ENCODE measurements at regions not wholly inside any gene's neighbourhood (a gene's known extent, or its start where the extent isn't known, plus 50 kb on each side); places are given as distances from the start of the nearest gene placed in this dataset.
"Not testable (repeated sequence)": the region's sequence is repeated elsewhere in the genome, so short reads cannot be mapped to it uniquely, and the experiment has no call there.

DNA sequence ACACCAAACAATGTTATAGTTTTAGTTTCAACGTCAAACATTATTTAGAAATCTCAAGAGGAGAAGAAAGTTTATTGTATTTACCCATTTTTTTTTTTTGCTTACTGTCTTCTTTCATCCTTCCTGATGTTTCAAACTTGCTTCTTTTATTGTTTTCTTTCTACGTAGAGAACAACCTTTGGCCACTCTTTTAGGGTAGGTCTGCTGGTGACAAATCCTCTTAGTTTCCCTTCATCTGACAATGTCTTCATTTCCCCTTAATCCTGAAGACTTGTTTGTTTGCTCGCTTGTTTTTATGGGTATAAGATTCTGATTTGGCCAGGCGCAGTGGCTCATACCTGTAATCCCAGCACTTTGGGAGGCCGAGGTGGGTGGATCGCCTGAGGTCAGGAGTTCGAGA, 89.1 kb downstream of the RHOU start:
- no peak for DNase-seq (ENCODE audit: low spot score)

- DNase-seq (ENCODE audit: low spot score), result no peak
Observed at GRCh38 chr1:228825041-228825440, 89.8 kb downstream of the RHOU start.

DNA sequence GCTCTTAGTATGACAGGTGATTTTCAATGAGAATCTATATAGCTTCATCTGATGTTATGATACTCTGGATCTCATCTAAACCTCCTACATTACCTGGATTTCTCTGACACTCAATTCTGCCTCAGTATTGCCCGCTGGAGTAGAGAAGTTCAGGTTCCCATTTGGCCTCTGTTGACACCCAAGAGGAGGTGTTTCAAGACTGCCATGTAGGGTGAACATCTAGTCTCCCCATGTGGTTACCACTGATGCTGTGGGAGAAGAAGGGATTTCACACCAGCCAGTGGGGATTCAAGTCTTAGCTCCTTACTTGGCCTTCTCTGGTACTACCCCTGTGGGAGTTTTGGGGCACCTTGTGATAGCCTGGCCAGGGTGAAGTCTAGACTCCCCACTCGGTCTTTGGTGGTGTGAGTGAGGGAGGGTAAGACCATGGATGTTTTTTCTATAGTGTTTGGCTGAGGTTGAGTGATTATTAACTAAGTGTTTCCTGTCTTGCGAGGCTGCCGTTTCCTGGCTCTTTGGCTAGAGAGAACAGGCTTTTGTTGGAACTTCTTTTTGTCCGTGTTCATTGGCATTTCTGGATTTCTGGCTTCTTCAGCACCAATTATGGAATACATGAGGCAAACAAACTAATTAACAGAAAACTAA, 90.7 kb downstream of the RHOU start:
- no peak for DNase-seq (ENCODE audit: low spot score)

GRCh38 chr1:228827019-228827418, 91.7 kb downstream of the RHOU start:
- DNase-seq (ENCODE audit: low spot score), result no peak

- DNase-seq (ENCODE audit: low spot score), result no peak
Observed at GRCh38 chr1:228828151-228828550, 92.9 kb downstream of the RHOU start.

DNA sequence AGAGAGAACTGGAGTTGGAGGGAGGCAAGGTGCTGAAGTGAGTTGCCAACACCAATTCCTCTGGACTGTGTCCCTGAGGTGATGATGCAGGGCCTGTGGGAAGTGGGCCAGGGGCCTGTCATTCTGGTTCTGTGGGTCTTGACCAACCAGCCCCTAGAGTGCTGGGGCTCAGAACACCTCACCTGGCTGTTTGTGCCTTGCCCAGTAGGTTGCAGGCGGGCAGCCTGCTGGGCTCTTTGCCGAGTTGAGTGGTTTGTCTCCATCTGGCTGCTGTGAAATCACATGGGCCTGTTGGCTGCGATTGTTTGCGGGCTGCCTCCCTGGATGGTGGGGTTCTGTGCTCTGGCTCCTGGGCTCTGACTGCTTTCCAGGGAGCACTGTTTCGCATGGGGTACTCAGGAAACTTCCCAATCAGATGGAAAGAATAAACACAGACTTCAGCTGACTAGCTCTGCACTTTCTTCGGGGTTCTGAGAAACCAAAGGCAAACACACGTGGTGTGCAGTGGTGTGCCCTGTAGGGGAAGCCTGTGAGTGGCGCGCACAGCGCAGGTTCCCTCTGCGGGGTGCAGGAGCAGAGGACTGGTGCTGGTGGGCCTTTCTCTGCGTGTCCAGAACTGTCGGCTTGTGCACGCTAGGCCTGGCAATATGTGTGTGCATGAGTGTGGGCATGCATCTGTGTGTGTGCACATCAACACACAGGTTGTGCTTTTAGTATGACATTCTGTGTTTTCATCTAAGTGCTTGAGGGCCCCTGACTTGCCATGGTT, 95.1 kb downstream of the RHOU start:
- no peak for DNase-seq (ENCODE audit: low spot score)

DNA sequence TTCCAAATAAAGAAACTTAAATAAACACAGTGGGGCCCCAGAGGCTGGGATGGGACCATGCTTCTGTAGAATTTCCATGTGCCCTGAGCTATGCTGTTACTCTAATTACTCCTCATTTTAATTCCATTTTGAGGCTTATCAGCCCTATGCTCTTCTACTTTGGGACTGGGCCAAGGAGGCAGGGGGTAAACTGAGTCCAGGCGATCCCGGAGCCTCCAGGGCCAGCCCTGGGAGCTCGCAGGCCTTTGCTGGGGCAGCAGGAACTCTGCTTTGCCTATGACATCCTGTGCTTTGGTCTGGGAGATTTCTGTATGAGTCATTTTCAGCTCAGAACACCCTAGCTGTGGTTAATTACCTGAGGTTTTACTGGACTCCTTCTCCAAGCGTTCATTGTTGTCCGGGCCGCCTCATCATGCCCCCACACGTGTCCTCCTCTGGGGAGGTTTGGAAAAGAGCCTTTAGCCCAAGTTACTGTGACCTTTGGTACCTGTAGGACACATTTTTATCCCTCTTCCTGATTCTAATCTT, 95.7 kb downstream of the RHOU start:
- DNase-seq (ENCODE audit: low spot score), result no peak

DNA sequence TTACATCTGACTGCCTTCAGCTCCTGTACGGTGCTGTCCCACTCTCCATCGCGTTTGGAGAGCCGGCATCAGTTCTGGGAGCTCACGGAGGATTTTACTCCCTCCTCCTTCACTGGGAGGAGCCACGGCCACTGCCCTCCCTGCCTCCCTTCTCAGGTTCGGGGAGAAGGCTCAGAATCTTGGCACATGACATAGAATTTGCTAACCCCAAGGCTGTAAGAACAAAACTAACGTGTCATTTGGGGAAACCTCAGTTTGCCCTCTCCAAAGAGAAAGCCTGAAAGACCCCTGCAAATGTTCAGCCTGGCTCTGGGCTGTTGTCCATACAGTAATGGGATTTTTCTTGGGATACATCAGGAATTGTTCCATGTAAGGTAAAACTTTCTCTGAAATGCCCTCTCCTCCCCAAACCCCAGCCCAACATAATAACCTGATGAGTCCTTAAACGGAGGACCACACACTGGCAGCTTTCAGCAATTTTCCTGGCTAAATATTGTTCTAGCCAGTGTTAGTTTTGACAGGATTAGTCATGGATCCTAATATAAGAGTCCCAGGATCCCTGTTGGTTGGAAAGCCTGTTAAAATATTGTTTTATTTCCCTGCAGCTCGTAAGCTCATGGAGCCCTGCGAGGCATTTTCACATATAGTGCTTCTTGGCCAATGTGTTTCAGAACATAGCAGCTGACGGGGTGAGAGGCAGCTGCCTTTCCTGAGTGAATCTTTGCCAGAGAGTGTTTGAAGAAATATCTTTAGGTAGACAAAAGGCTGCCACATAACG, 98.8 kb downstream of the RHOU start:
- DNase-seq (ENCODE audit: low spot score), result no peak

- DNase-seq (ENCODE audit: low spot score), result no peak
Observed at GRCh38 chr1:228835456-228835855, 100.2 kb downstream of the RHOU start.

DNA sequence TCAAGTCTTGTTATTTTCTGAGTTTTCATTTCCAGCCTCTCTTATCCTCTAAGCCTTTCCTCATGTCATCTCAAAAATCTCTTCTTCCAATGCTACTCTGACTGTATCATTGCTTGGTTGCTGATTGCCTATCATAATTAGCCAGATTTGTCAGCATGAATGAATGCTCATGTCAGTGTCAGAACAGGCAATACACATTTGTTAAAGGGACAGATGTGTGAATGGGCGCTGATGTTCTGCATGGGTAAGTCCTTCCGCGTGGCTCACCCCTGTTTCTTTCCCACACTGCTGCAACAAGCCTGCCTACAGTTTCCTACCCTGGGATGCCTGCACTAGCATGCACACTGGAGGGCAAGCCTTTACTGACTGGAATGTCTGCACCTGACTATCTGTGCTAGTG, 100.6 kb downstream of the RHOU start:
- DNase-seq (ENCODE audit: low spot score), result no peak

GRCh38 chr1:228836427-228836826, 101.1 kb downstream of the RHOU start:
- DNase-seq (ENCODE audit: low spot score), result no peak

- DNase-seq (ENCODE audit: low spot score), result no peak
Observed at GRCh38 chr1:228837032-228837431, 101.8 kb downstream of the RHOU start.

DNA sequence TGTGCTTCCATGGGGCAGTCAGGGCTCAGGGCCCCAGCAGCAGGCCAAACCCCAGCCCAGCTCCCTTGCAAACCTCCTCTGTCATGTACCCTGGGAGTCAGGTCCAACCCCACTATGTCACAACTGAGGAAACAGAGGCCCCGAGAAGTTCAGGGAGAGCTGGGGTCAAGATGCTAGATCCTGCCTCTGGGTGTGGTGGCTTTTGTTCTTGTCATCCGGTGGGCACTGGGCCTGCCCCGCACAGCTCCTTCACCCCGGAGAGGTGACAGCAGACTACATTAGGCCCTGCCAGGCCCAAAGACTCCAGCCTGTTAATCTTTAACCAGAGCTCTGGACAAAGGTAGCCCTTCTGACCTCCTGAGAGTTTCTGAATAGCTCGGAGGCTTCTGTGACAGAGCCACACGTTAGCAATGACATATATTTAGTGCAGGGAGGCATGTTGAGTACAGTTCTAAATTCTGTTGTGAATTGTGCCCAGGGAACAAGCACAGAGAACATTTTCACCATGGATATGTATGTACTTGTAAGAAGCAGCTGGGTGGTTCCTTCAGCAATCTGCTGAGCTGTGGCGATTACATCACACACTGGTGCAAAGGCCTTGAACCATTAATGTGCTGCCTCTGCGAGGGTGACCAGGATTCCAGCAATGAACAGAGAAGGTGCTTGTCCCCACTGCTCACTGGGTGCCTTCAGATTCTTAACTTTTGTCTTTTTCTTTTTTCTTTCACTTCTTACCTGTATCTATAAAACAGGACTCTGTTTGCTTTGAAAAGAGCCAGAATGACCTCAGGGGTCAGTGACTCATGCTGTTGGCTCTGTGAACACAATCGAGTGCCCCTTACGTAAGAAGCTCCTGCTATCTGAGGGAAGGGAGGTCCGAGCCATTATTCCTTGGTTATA, 102.8 kb downstream of the RHOU start:
- no peak for DNase-seq (ENCODE audit: low spot score)

DNA sequence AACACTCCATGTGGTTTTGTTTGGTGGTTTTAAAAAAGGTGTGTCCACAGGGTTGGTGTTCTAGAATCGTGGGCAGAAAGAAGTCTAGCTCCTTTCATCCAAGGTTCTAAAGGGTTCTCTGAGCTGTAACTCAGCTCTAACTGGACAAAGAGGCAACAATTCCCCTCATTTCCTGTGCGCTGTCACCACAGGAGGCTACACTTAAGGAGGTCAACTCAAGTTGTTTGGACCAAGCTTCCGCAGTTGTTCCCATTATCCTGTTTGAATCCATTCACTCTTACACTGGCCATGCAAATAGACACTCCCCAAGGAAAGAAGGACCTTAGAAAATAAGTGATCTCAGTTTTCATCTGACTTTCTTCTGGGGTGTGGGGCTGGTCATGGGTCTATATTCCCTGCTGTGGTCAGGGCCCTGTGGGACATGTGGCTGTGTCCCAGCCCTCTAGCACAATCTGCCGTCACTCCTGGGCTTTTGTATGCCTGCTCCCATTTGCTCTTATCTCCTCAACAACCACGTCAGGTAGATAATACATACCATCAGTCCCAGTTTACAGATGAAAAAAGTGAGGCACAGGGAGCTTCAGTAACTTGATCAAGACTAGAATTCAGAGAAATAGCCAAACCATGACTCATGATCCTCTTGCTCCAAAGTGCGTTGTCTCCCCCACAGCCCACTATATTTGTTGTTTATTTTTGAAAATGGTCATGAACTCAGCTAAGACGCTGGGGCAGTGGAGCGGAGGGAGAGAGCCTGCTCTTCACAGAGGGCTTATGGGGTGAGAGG, 103.6 kb downstream of the RHOU start:
- DNase-seq (ENCODE audit: low spot score), result no peak

DNA sequence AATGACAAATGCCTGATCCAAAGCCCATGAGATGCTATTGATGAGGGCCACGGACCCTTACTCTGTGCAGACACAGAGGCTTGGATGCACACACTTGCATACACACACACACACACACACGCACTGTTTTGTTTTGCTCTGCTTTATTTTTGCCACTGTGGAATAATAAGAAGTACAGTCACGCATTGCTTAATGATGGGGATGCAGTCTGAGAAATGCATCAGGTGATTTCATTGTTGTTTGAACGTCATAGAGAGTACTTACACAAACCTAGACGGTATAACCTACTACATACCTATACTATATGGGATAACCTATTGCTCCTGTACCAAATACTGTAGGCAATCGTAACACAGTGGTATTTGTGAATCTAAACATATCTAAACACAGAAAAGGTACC, 104.4 kb downstream of the RHOU start:
- no peak for DNase-seq (ENCODE audit: low spot score)

GRCh38 chr1:228841632-228842031, 106.4 kb downstream of the RHOU start:
- DNase-seq (ENCODE audit: low spot score), result no peak

- no peak for DNase-seq (ENCODE audit: low spot score)
Observed at GRCh38 chr1:228842094-228842775, 107.0 kb downstream of the RHOU start.

DNA sequence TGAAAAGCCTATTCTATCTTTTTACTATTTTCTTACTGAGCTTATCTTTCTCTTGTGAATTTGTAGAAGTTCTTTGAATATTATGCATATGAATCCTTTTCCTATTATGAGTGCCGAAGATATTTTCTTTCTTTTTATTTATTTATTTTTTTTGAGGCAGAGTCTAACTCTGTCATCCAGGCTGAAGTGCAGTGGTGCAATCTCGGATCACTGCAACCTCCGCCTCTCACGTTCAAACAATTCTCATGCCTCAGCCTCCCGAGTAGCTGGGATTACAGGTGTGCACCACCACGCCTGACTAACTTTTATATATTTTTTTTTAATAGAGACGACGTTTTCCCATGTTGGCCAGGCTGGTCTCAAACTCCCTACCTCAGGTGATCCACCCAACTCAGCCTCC, 109.8 kb downstream of the RHOU start:
- DNase-seq (ENCODE audit: low spot score), result no peak

DNA sequence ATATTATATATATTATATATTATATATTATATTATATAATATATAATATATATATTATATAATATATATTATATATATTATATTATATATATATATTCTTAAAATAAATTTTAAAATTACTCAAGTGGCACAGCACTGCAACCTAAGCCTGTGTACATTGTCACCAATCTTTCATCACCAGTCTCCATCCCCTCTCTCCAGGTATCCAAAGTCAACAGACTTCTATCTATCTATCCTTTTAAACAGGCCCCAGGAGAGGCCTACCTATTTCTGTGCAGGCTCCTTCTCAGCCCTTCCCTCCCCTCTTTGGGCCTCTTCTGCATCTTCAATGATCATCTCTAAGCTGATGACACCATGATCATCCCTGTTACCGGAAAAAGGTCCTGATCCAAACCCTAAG, 111.7 kb downstream of the RHOU start:
- DNase-seq (ENCODE audit: low spot score), result no peak

GRCh38 chr1:228847451-228847850, 112.2 kb downstream of the RHOU start:
- DNase-seq (ENCODE audit: low spot score), result not testable (repeated sequence)
